Panc1 (cell line): ENCODE measurements at regions not wholly inside any gene's neighbourhood (a gene's known extent, or its start where the extent isn't known, plus 50 kb on each side); places are given as distances from the start of the nearest gene placed in this dataset.

Experiments
- CTCF ChIP-seq: fragments of 450-650 bp; IDR thresholded peaks from 2 replicates; pipeline ENCODE4 v1.5.1; 2017; ENCODE audit warnings: mild to moderate bottlenecking
- REST ChIP-seq, 2 experiments: IDR thresholded peaks; 2 replicates each; pipeline ENCODE4 v1.6.1; 2011 to 2012; ENCODE audit warnings: low read depth in 2 of 2, control low read depth in 1 of 2, low read length in 1 of 2, mild to moderate bottlenecking in 1 of 2, moderate library complexity in 1 of 2; ENCODE audit not compliant: insufficient read depth in 1 of 2
- SIN3A ChIP-seq: IDR thresholded peaks from 2 replicates; pipeline ENCODE4 v1.6.1; 2012; ENCODE audit warnings: low read depth, mild to moderate bottlenecking, low read length, moderate library complexity, borderline replicate concordance; ENCODE audit not compliant: insufficient read depth

- no peak for TF ChIP-seq CTCF
- TF ChIP-seq SIN3A, result no peak
- TF ChIP-seq REST (IDR thresholded peaks at IDR 0.05; ENCODE audit: insufficient read depth in 1 of 2, low read depth in 2 of 2, low read length in 1 of 2), result no peak
Observed at GRCh38 chr1:238900334-238900865, 486.0 kb upstream of the CHRM3 start.
